Erythroblast (primary cell): ENCODE measurements at regions not wholly inside any gene's neighbourhood (a gene's known extent, or its start where the extent isn't known, plus 50 kb on each side); places are given as distances from the start of the nearest gene placed in this dataset.

ENCODE experiments used
- GATA1 ChIP-seq: IDR thresholded peaks from 2 replicates; pipeline ENCODE4 v1.6.1; 2011; ENCODE audit warnings: low read depth, mild to moderate bottlenecking, control low read depth, low read length, moderate library complexity
- POLR2A ChIP-seq: IDR thresholded peaks from 2 replicates; pipeline ENCODE4 v1.6.1; 2011; ENCODE audit warnings: mild to moderate bottlenecking, low read length

DNA sequence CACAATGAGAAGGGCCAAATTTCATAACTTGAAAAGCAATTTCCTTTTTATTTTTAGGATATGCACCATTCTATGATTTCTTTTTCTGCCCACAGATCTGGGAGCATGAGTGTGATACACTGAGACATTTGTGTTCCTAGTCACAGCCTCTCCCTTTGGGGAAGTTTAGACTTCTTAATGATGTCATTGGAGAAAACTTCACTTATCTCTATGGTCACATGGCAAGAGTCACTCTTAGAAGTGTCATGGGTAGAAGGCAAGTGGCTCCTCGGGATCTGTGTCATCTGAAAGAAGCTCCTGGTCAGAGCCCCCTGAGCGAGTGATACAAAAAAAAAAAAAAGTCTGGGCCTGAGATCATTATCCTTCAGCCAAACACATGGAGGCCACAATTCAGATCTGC lies 62.5 kb upstream of the LGALSL start:
- TF ChIP-seq POLR2A (no peak), GATA1 (no peak)
